CD14-positive monocyte (primary cell): ENCODE measurements at regions not wholly inside any gene's neighbourhood (a gene's known extent, or its start where the extent isn't known, plus 50 kb on each side); places are given as distances from the start of the nearest gene placed in this dataset.
"Not testable (repeated sequence)": the region's sequence is repeated elsewhere in the genome, so short reads cannot be mapped to it uniquely, and the experiment has no call there.

Source experiments
- DNase-seq, 3 donors: peaks; one replicate each; pipeline ENCODE4 v3.0.0-alpha.2; 2011 to 2022
- H2AFZ ChIP-seq: 2 replicates; pipeline ENCODE4 v1.6.0; 2012; ENCODE audit warnings: mild to moderate bottlenecking, low read depth, low read length, inconsistent platforms; ENCODE audit not compliant: insufficient read depth, poor library complexity, severe bottlenecking
- H3K27ac ChIP-seq, 2 donors: 1 replicate in 1 of 2; 2 replicates in 1 of 2; pipeline ENCODE4 v1.5.1; 2012 to 2013; ENCODE audit warnings: low read length in 2 of 2, control low read depth in 1 of 2, inconsistent platforms in 1 of 2, low read depth in 1 of 2, mild to moderate bottlenecking in 1 of 2
- H3K27me3 ChIP-seq, 2 donors: one replicate each; pipeline versions ENCODE4 v1.6.0 to v1.6.1; 2011 to 2013; ENCODE audit warnings: low read length in 2 of 2; ENCODE audit not compliant: control insufficient read depth in 2 of 2, insufficient read depth in 2 of 2
- H3K36me3 ChIP-seq, 2 donors: replicated peaks in 1 of 2; 1 replicate in 1 of 2; 2 replicates in 1 of 2; pipeline versions ENCODE4 v1.5.1 to v1.6.1; 2012 to 2013; ENCODE audit warnings: low read length in 2 of 2, control low read depth in 1 of 2, inconsistent platforms in 1 of 2, mild to moderate bottlenecking in 1 of 2; ENCODE audit not compliant: insufficient read depth in 2 of 2, control insufficient read depth in 1 of 2
- H3K4me1 ChIP-seq, 2 donors: 1 replicate in 1 of 2; 2 replicates in 1 of 2; pipeline versions ENCODE4 v1.5.1 to v1.6.1; 2012 to 2013; ENCODE audit warnings: low read length in 2 of 2, control low read depth in 1 of 2, inconsistent platforms in 1 of 2, mild to moderate bottlenecking in 1 of 2, moderate library complexity in 1 of 2; ENCODE audit not compliant: insufficient read depth in 2 of 2, control insufficient read depth in 1 of 2
- H3K4me2 ChIP-seq: replicated peaks from 2 replicates; pipeline ENCODE3; 2012; ENCODE audit warnings: low read length, moderate library complexity, mild to moderate bottlenecking; ENCODE audit not compliant: poor library complexity, severe bottlenecking; ENCODE audit errors: extremely low read depth
- H3K4me3 ChIP-seq, 3 experiments: fragments of 200-600 bp in 1 of 3; sonication (generic) in 1 of 3; replicated peaks in 1 of 3; 1 replicate in 2 of 3; 2 replicates in 1 of 3; pipeline ENCODE4 v1.5.1; 2011 to 2013; ENCODE audit warnings: low read length in 3 of 3, mild to moderate bottlenecking in 3 of 3, control low read depth in 2 of 3, low read depth in 2 of 3, inconsistent platforms in 1 of 3, moderate library complexity in 1 of 3
- H3K79me2 ChIP-seq: 2 replicates; pipeline ENCODE4 v1.6.0; 2012; ENCODE audit warnings: mild to moderate bottlenecking, control low read depth, inconsistent platforms, low read length, moderate library complexity; ENCODE audit not compliant: insufficient read depth
- H3K9ac ChIP-seq: 2 replicates; pipeline ENCODE4 v1.6.0; 2017; ENCODE audit warnings: low read length, mild to moderate bottlenecking; ENCODE audit not compliant: insufficient read depth, poor library complexity, severe bottlenecking
- H3K9me3 ChIP-seq, 2 donors: replicated peaks in 1 of 2; 1 replicate in 1 of 2; 2 replicates in 1 of 2; pipeline versions ENCODE4 v1.5.1 to v1.6.1; 2012 to 2013; ENCODE audit warnings: low read length in 2 of 2, control low read depth in 1 of 2; ENCODE audit not compliant: control insufficient read depth in 1 of 2, insufficient read depth in 1 of 2
- H4K20me1 ChIP-seq: 2 replicates; pipeline ENCODE4 v1.6.0; 2012; ENCODE audit warnings: mild to moderate bottlenecking, low read length, control low read depth, moderate library complexity; ENCODE audit not compliant: insufficient read depth
- H3K27ac Mint-ChIP-seq, 7 donors: one replicate each; pipeline ENCODE4 v1.8.0; 2020; ENCODE audit warnings: mild to moderate bottlenecking in 7 of 7, mixed read lengths in 7 of 7, moderate library complexity in 6 of 7, inconsistent platforms in 2 of 7
- H3K27me3 Mint-ChIP-seq, 3 donors: one replicate each; pipeline ENCODE4 v1.8.0; 2021 to 2022; ENCODE audit warnings: low read depth in 3 of 3, mild to moderate bottlenecking in 3 of 3, mixed read lengths in 3 of 3, moderate library complexity in 3 of 3, inconsistent platforms in 1 of 3
- H3K36me3 Mint-ChIP-seq, 2 donors: one replicate each; pipeline ENCODE4 v1.8.0; 2020; ENCODE audit warnings: mixed read lengths in 2 of 2, inconsistent platforms in 1 of 2, mild to moderate bottlenecking in 1 of 2
- H3K4me1 Mint-ChIP-seq: one replicate; pipeline ENCODE4 v1.8.0; 2020; ENCODE audit warnings: mild to moderate bottlenecking, mixed read lengths
- H3K4me3 Mint-ChIP-seq, 2 donors: one replicate each; pipeline ENCODE4 v1.8.0; 2020; ENCODE audit warnings: mild to moderate bottlenecking in 2 of 2, mixed read lengths in 2 of 2, moderate library complexity in 1 of 2
- H3K9me3 Mint-ChIP-seq, 7 donors: one replicate each; pipeline ENCODE4 v1.8.0; 2020 to 2022; ENCODE audit warnings: mixed read lengths in 7 of 7, mild to moderate bottlenecking in 6 of 7, moderate library complexity in 6 of 7, inconsistent platforms in 2 of 7
- CTCF ChIP-seq: fragments of 200-600 bp; IDR thresholded peaks from one replicate; pipeline ENCODE4 v1.8.0; 2022; ENCODE audit warnings: antibody characterized with exemption, mild to moderate bottlenecking
- WGBS: methylation state at CpG from one replicate; pipeline ENCODE4 v1.1.5; 2013; ENCODE audit warnings: missing lambda C conversion rate; ENCODE audit not compliant: insufficient coverage; 5-methylcytosine and 5-hydroxymethylcytosine counted together
- intact Hi-C, 2 donors: fragments of 100-400 bp; cut with micrococcal nuclease; formaldehyde crosslinking; loops; one replicate each; pipeline versions ENCODE4 v1.15.0 to v1.15.1; 2023

DNA sequence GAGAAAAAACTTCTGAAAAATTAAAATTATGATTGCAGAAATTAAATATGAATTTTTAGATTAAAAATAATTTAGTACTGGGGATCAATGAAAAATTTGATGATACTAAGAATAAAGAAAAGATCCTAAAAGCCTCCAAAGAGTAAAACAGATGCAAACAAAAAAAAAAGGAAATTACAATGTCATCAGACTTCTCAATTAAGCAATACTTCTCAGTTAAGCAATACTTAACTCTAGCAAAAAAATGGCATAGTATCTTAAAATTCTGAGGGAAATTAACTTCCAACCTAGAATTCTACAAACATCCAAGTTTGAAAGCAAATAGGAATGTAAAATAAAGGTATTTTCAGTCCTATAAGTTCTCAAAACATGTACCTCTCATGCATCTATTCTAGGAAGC lies 141.2 kb upstream of the INTU start:
- peak overlapping the region in 4 of 7 donors; percentile 15 to 80 (median 51) for H3K27ac Mint-ChIP-seq
- intact Hi-C loops: no loop called here
- H3K9me3 Mint-ChIP-seq: peaks cover 0 to 2% (median 2%) of the 10 kb centered on the region in 7 donors
- Histone ChIP-seq H3K27me3 (no peaks in the 10 kb centered on the region), H3K4me3 (no peak overlapping the region), H4K20me1 (no peaks in the 10 kb centered on the region), H3K4me1 (peaks cover 5 to 6% of the 10 kb centered on the region in 2 donors), H3K27ac (peak overlapping the region in 1 of 2 donors; percentile 53), H3K4me2 (no peak overlapping the region), H3K79me2 (no peaks in the 10 kb centered on the region), H2AFZ (no peak overlapping the region), H3K36me3 (no peaks in the 10 kb centered on the region), H3K9me3 (no peaks in the 10 kb centered on the region), H3K9ac (no peak overlapping the region)
- H3K4me3 Mint-ChIP-seq: no peak overlapping the region
- DNase-seq: peak; percentile 2 to 37 (median 8)
- H3K27me3 Mint-ChIP-seq: peaks cover 0 to 2% (median 0%) of the 10 kb centered on the region in 3 donors
- H3K36me3 Mint-ChIP-seq: no peaks in the 10 kb centered on the region
- H3K4me1 Mint-ChIP-seq: peaks cover 13% of the 10 kb centered on the region
- no peak for TF ChIP-seq CTCF

DNA sequence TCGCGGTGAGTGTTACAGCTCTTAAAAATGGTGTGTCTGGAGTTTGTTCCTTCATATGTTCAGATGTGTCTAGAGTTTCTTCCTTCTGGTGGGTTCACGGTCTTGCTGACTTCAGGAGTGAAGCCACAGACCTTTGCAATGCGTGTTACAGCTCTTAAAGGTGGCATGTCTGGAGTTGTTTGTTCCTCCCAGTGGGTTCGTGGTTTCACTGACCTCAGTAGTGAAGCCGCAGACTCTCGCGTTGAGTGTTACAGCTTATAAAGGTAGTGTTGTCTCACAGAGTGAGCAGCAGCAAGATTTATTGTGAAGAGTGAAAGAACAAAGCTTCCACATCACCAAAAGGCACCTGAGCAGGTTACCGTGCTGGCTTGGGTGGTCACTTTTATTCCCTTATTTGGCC lies 135.9 kb upstream of the INTU start:
- H2AFZ ChIP-seq, H3K4me3 ChIP-seq, H4K20me1 ChIP-seq, H3K36me3 Mint-ChIP-seq, H3K4me2 ChIP-seq, H3K27me3 Mint-ChIP-seq, H3K36me3 ChIP-seq, H3K4me3 Mint-ChIP-seq, H3K27me3 ChIP-seq, H3K9me3 Mint-ChIP-seq, DNase-seq, H3K27ac ChIP-seq, H3K9me3 ChIP-seq, H3K79me2 ChIP-seq, intact Hi-C loops, H3K9ac ChIP-seq: not testable (repeated sequence)
- peaks cover 1 to 16% of the 10 kb centered on the region in 2 donors for H3K4me1 ChIP-seq
- peak overlapping the region in 1 of 7 donors; percentile 48 for H3K27ac Mint-ChIP-seq
- peaks cover 16% of the 10 kb centered on the region for H3K4me1 Mint-ChIP-seq
- 78% methylated on average over 3 of the region's 9 CpGs for WGBS
